Right atrium auricular region (tissue), 2 donors: ENCODE measurements at regions not wholly inside any gene's neighbourhood (a gene's known extent, or its start where the extent isn't known, plus 50 kb on each side); places are given as distances from the start of the nearest gene placed in this dataset.

Experiments used
- DNase-seq: peaks from one replicate; pipeline ENCODE4 v3.0.0-alpha.2; 2019; ENCODE audit warnings: low spot score
- H3K27ac ChIP-seq, 2 donors: fragments of 200-600 bp; sonication (generic); 1 replicate in 1 of 2; 2 replicates in 1 of 2; pipeline ENCODE4 v1.5.1; 2016 to 2019
- H3K27me3 ChIP-seq, 2 donors: fragments of 200-600 bp; sonication (generic); one replicate each; pipeline versions ENCODE4 v1.5.1 to v1.6.0; 2017 to 2019
- H3K36me3 ChIP-seq: fragments of 200-600 bp; sonication (generic); one replicate; pipeline ENCODE4 v1.5.1; 2016
- H3K4me1 ChIP-seq, 2 donors: fragments of 200-600 bp; sonication (generic); one replicate each; pipeline versions ENCODE4 v1.5.1 to v1.6.0; 2017 to 2019
- H3K4me3 ChIP-seq, 2 donors: fragments of 200-600 bp; sonication (generic); 1 replicate in 1 of 2; 2 replicates in 1 of 2; pipeline ENCODE4 v1.5.1; 2017 to 2019; ENCODE audit warnings: mild to moderate bottlenecking in 1 of 2, moderate library complexity in 1 of 2
- H3K9me3 ChIP-seq, 2 donors: fragments of 200-600 bp; sonication (generic); one replicate each; pipeline ENCODE4 v1.5.1; 2019
- CTCF ChIP-seq, 2 donors: fragments of 200-600 bp; sonication (generic); IDR thresholded peaks; one replicate each; pipeline ENCODE4 v1.5.1; 2019; ENCODE audit warnings: antibody characterized with exemption in 2 of 2

GRCh38 chr6:80725156-80725930, 618.9 kb downstream of the BCKDHB start:
- no peak overlapping the region for H3K4me3 ChIP-seq

GRCh38 chr6:80720824-80721223, 614.4 kb downstream of the BCKDHB start:
- TF ChIP-seq CTCF (IDR thresholded peaks at IDR 0.05): no peak
- H3K4me3 ChIP-seq: no peak overlapping the region
- no peaks in the 10 kb centered on the region for H3K4me1 ChIP-seq
- H3K27ac ChIP-seq: no peak overlapping the region
- H3K27me3 ChIP-seq: no peaks in the 10 kb centered on the region
- no peaks in the 10 kb centered on the region for H3K36me3 ChIP-seq
- no peaks in the 10 kb centered on the region for H3K9me3 ChIP-seq
- DNase-seq: no peak

More at GRCh38 chr6:80725156-80725930, 618.9 kb downstream of the BCKDHB start:
- DNase-seq: no peak
- H3K27ac ChIP-seq: no peak overlapping the region
- H3K4me1 ChIP-seq: no peaks in the 10 kb centered on the region
- H3K27me3 ChIP-seq: no peaks in the 10 kb centered on the region
- no peak for TF ChIP-seq CTCF (IDR thresholded peaks at IDR 0.05)
- no peaks in the 10 kb centered on the region for H3K36me3 ChIP-seq
- H3K9me3 ChIP-seq: no peaks in the 10 kb centered on the region

GRCh38 chr6:80714513-80714912, 608.0 kb downstream of the BCKDHB start:
- H3K27ac ChIP-seq: no peak overlapping the region
- no peaks in the 10 kb centered on the region for H3K9me3 ChIP-seq
- DNase-seq: no peak
- TF ChIP-seq CTCF (IDR thresholded peaks at IDR 0.05): no peak
- no peaks in the 10 kb centered on the region for H3K36me3 ChIP-seq
- H3K27me3 ChIP-seq: no peaks in the 10 kb centered on the region
- no peak overlapping the region for H3K4me3 ChIP-seq
- H3K4me1 ChIP-seq: no peaks in the 10 kb centered on the region

- Histone ChIP-seq H3K27ac (no peak overlapping the region), H3K4me1 (no peaks in the 10 kb centered on the region)
- DNase-seq: no peak
Measured at GRCh38 chr6:80698459-80698858, 592.0 kb downstream of the BCKDHB start.

GRCh38 chr6:80696268-80696667, 589.8 kb downstream of the BCKDHB start:
- no peak for TF ChIP-seq CTCF (IDR thresholded peaks at IDR 0.05)
- DNase-seq: no peak
- no peak overlapping the region for H3K27ac ChIP-seq
- H3K27me3 ChIP-seq: no peaks in the 10 kb centered on the region
- H3K36me3 ChIP-seq: no peaks in the 10 kb centered on the region
- H3K4me3 ChIP-seq: no peak overlapping the region
- H3K4me1 ChIP-seq: no peaks in the 10 kb centered on the region
- peaks cover 0 to 8% of the 10 kb centered on the region in 2 donors for H3K9me3 ChIP-seq

More at GRCh38 chr6:80698459-80698858, 592.0 kb downstream of the BCKDHB start:
- Histone ChIP-seq H3K36me3 (no peaks in the 10 kb centered on the region), H3K4me3 (no peak overlapping the region), H3K27me3 (no peaks in the 10 kb centered on the region), H3K9me3 (peaks cover 0 to 15% of the 10 kb centered on the region in 2 donors)
- no peak for TF ChIP-seq CTCF (IDR thresholded peaks at IDR 0.05)
